GM12892 (cell line): ENCODE measurements at regions not wholly inside any gene's neighbourhood (a gene's known extent, or its start where the extent isn't known, plus 50 kb on each side); places are given as distances from the start of the nearest gene placed in this dataset.
"Not testable (repeated sequence)": the region's sequence is repeated elsewhere in the genome, so short reads cannot be mapped to it uniquely, and the experiment has no call there.

Experiments
- DNase-seq: peaks from one replicate; pipeline ENCODE4 v3.0.0; 2011; ENCODE audit not compliant: insufficient read length
- FAIRE-seq: peaks from 2 replicates; lab custom pipeline; 2011; peaks lifted over from hg19 to GRCh38; lab: Jason Lieb, UNC
- POLR2A ChIP-seq: IDR thresholded peaks from 2 replicates; pipeline ENCODE4 v1.6.1; 2011; ENCODE audit warnings: low read depth, low read length, control low read depth
- POLR2AphosphoS5 ChIP-seq: IDR thresholded peaks from 2 replicates; pipeline ENCODE4 v1.6.1; 2011; ENCODE audit warnings: low read depth, low read length, control low read depth
- TAF1 ChIP-seq: IDR thresholded peaks from 2 replicates; pipeline ENCODE4 v1.6.1; 2011; ENCODE audit warnings: low read depth, mild to moderate bottlenecking, control low read depth, low read length, borderline replicate concordance

GRCh38 chr4:155587766-155588165 lies 78.9 kb upstream of the GUCY1A1 start:
- FAIRE-seq: no peak
- no peak for DNase-seq
- TF ChIP-seq TAF1 (no peak), POLR2A (no peak), POLR2AphosphoS5 (no peak)

GRCh38 chr4:155582971-155583437 lies 83.6 kb upstream of the GUCY1A1 start:
- DNase-seq (no peak), FAIRE-seq (no peak)
- TF ChIP-seq POLR2A: no peak
- no peak for TF ChIP-seq TAF1
- TF ChIP-seq POLR2AphosphoS5: no peak

GRCh38 chr4:155582041-155582440 lies 84.6 kb upstream of the GUCY1A1 start:
- no peak for DNase-seq
- no peak for TF ChIP-seq TAF1
- TF ChIP-seq POLR2A: no peak
- TF ChIP-seq POLR2AphosphoS5: no peak
- FAIRE-seq: no peak

DNA sequence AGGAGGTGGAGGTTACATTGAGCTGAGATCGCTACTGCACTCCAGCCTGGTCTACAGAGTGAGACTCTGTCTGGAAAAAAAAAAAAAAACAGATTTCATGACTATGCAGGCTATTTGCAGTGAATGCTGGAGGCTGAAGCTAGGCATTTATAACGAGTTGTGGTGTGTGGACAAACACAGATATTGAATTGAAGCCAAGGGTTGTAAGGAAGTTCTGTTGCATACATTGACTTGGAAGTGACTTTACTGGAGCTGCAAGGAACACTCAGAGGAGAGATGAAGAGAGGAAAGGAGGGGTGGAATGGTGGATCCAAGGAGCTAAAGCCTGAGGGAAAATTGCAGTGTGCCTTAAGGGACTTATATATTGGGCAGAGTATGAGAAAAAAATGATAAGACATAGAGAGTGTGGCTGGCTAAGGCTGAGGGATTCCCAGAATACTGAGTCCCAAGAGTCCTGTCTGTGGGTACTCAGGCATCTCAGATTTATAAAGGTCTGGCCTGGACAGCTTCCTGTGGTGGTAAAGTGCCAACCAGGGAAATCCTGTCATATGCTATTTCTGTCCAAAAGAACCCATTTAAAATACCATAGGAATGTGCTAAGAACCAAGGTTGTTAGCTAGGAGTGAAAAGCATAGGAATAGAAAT lies 87.8 kb upstream of the GUCY1A1 start:
- TF ChIP-seq POLR2AphosphoS5 (no peak), TAF1 (no peak), POLR2A (no peak)

DNA sequence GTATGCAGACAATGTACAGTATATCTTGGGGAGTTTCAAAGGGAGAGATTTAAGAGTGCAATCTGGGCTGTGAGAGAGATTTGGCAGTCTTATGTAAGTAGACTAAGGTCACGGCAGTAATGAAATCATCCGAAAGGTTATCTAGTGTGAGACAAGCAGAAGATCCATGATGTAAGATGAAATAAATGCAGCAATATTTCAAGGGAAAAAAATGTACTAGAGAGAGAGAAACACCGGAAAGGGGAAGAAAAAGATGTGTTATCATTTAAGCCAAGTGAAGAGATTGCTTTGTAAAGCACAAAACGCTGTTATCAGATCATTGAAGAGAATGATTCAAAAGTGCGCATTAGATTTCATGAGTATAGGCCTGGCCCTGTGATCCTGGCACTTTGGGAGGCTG lies 88.4 kb upstream of the GUCY1A1 start:
- DNase-seq (no peak), FAIRE-seq (no peak)
- TF ChIP-seq POLR2A (no peak), POLR2AphosphoS5 (no peak), TAF1 (no peak)

More for the DNA sequence above, 87.8 kb upstream of the GUCY1A1 start:
- DNase-seq (no peak), FAIRE-seq (no peak)

GRCh38 chr4:155574329-155574728 lies 92.3 kb upstream of the GUCY1A1 start:
- not testable (repeated sequence) for DNase-seq, FAIRE-seq

GRCh38 chr4:155573126-155573525 lies 93.5 kb upstream of the GUCY1A1 start:
- TF ChIP-seq POLR2AphosphoS5 (no peak), TAF1 (no peak), POLR2A (no peak)
- DNase-seq (no peak), FAIRE-seq (no peak)

GRCh38 chr4:155572106-155572703 lies 94.4 kb upstream of the GUCY1A1 start:
- no peak for DNase-seq
- TF ChIP-seq POLR2AphosphoS5 (no peak), TAF1 (no peak), POLR2A (no peak)
- FAIRE-seq: no peak

DNA sequence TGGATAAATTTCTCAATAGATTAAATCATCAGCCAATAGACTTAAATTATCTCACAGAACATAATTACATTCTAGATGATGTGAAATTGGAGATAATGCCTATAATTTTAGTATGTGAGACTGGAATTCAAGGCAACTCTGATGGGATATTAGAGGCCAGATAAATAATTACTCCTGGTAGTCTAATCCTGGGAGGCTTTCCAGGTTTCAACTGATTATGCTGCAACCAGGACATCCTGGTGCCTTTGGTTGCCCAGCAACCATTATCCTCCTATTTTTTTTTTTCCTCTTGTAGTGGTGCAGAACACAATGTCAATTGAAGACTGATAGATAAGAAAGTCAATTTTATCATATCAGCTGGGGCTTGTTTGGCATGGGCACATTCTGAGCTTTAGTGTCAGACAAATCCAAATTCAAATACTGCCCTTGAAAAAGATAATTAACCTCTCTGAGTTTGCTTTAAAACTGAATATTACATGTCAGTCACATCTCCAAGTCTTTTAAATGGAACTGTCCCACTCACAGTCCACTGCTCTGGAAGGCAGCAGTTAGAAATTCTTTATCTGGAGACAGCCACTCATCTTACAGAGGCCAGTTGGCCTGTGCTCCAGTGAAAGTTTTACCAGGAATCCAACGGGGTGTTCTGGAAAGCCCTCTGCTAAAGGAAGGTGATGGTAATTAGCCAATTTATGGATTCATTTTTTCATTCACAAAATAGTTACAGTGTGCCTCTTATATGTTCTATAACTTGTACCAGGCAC lies 95.3 kb upstream of the GUCY1A1 start:
- no peak for DNase-seq
- no peak for FAIRE-seq
- TF ChIP-seq POLR2A (no peak), POLR2AphosphoS5 (no peak), TAF1 (no peak)

DNA sequence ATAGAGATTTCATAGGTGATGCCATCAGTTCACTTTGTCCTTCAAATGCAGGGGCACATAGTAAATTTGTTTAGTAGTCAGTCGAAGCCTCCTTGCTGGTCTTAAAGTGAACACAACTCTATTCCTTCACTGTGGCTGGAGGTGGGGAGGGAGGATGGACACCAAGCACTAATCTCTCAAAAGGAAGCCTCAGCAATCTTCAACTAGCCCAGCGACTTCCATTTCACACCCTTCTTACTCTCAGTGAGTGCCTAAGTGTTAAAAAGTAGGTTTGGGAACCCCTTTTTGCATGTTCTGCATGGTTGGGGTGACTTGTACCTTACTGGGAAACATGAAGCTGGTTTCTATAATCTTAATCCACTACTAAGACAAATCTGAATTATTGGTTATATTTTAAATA lies 96.0 kb upstream of the GUCY1A1 start:
- no peak for FAIRE-seq
- TF ChIP-seq POLR2A: no peak
- no peak for TF ChIP-seq POLR2AphosphoS5
- no peak for TF ChIP-seq TAF1
- no peak for DNase-seq

- TF ChIP-seq POLR2A: no peak
- no peak for TF ChIP-seq TAF1
- TF ChIP-seq POLR2AphosphoS5: no peak
- FAIRE-seq (no peak), DNase-seq (no peak)
Observed at GRCh38 chr4:155569960-155570515, 96.6 kb upstream of the GUCY1A1 start.
